Cardiac fibroblast (primary cell): ENCODE measurements at regions not wholly inside any gene's neighbourhood (a gene's known extent, or its start where the extent isn't known, plus 50 kb on each side); places are given as distances from the start of the nearest gene placed in this dataset.

Source experiments
- DNase-seq, 2 donors: peaks; one replicate each; pipeline versions ENCODE4 v3.0.0 to v3.0.0-alpha.2; 2010; ENCODE audit warnings: low read depth in 2 of 2
- H3K4me3 ChIP-seq, 2 donors: replicated peaks in 1 of 2; 1 replicate in 1 of 2; 2 replicates in 1 of 2; pipeline ENCODE4 v1.5.1; 2011; ENCODE audit warnings: low read depth in 2 of 2, low read length in 2 of 2, mild to moderate bottlenecking in 2 of 2, moderate library complexity in 1 of 2
- CTCF ChIP-seq: IDR thresholded peaks from one replicate; pipeline ENCODE4 v1.5.1; 2011; ENCODE audit warnings: low read depth, mild to moderate bottlenecking, low read length, inconsistent platforms

DNA sequence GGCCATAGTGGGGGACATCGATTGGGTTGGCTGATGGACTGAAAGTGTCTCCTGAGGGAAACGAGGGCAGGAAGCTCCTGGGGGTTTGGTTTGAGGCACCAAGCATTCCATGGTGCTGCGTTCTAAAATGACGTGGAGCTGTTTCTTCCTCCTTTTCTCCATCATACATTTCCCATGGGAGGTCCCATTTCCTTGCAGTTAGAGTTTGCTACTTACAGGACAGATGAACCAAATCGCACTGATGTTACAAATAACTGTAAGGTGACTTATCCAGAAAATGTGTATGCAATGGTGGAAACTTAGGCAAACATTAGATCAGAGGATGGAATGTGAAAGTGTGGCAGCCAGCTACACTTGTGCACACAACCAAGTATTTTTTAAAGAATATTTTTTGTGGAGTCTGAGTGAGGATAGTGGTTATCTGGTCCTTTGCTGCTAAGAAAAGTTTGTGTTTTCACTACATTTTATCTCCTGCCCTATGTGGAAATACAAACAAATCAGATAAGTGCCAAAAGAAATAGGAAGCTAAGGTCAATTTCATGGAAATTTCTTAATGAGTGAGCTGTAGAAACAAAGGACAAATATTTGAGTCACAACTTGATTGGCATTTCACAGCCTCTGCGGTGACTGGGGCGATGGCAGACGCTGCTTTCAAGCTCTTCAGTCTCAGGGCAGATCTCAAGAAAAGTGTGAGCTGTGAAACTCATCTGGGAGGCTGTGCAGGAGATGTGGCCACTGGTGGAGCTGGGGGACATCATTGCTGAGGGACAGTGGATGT is 256.2 kb downstream of the TSN start:
- TF ChIP-seq CTCF, result no peak
- DNase-seq, result peak; percentile 28 to 87
- H3K4me3 ChIP-seq, result no peak overlapping the region

- H3K4me3 ChIP-seq, result no peak overlapping the region
- no peak for TF ChIP-seq CTCF
- DNase-seq, result no peak
Measured at GRCh38 chr2:122018736-122019135, 263.3 kb downstream of the TSN start.

- H3K4me3 ChIP-seq, result no peak overlapping the region
- no peak for TF ChIP-seq CTCF
- DNase-seq, result peak in 1 of 2 donors; percentile 21
Measured at GRCh38 chr2:122019724-122020123, 264.3 kb downstream of the TSN start.

- no peak for TF ChIP-seq CTCF
- H3K4me3 ChIP-seq, result no peak overlapping the region
- DNase-seq, result no peak
Measured at GRCh38 chr2:122020377-122020776, 264.9 kb downstream of the TSN start.

- H3K4me3 ChIP-seq, result no peak overlapping the region
- no peak for DNase-seq
- TF ChIP-seq CTCF, result no peak
Measured at GRCh38 chr2:122021941-122022340, 266.5 kb downstream of the TSN start.

DNA sequence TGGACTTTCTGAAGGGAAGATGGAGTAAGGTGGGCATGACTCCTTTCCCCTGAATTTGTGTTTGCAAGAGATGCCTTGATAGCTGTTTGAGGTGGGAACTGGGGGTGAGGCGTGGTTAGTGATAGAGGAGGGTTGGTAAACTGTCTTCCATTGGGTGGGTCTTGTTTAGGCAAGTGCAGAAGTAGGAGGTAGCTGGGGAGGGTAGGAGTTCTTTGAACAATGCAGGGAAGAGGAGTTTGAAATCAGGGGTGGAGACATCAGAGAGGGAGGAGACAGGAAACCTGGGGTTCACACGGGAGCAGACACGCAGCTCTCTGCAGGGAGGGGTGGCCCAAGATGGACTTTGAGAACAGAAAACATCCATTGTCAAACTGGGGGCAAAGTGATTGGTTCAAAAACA is 267.1 kb downstream of the TSN start:
- DNase-seq, result no peak
- H3K4me3 ChIP-seq, result no peak overlapping the region
- no peak for TF ChIP-seq CTCF
